HG03460 (cell line): ENCODE measurements at regions not wholly inside any gene's neighbourhood (a gene's known extent, or its start where the extent isn't known, plus 50 kb on each side); places are given as distances from the start of the nearest gene placed in this dataset.
"Not testable (repeated sequence)": the region's sequence is repeated elsewhere in the genome, so short reads cannot be mapped to it uniquely, and the experiment has no call there.

Source experiments
- ATAC-seq: cut with Tn5 transposase; IDR thresholded peaks from one replicate; pipeline ENCODE4 v1.9.1; 2021; ENCODE audit not compliant: unreplicated experiment

- no peak for ATAC-seq
These were observed 557.0 kb upstream of the SGO1 start for GRCh38 chr3:20742903-20743552.

GRCh38 chr3:20741381-20741780 lies 555.4 kb upstream of the SGO1 start:
- no peak for ATAC-seq

GRCh38 chr3:20739814-20740213 lies 553.8 kb upstream of the SGO1 start:
- ATAC-seq: no peak

- no peak for ATAC-seq
These were observed 550.4 kb upstream of the SGO1 start for GRCh38 chr3:20736287-20736852.

GRCh38 chr3:20729185-20729584 lies 543.2 kb upstream of the SGO1 start:
- ATAC-seq: no peak

GRCh38 chr3:20726786-20727185 lies 540.8 kb upstream of the SGO1 start:
- ATAC-seq: no peak

GRCh38 chr3:20724241-20724640 lies 538.2 kb upstream of the SGO1 start:
- ATAC-seq: no peak

- ATAC-seq: not testable (repeated sequence)
These were observed 530.4 kb upstream of the SGO1 start for GRCh38 chr3:20716425-20716824.

GRCh38 chr3:20701641-20702040 lies 515.6 kb upstream of the SGO1 start:
- ATAC-seq: no peak

- ATAC-seq: no peak
These were observed 514.7 kb upstream of the SGO1 start for GRCh38 chr3:20700714-20701113.

- ATAC-seq: no peak
These were observed 512.9 kb upstream of the SGO1 start for GRCh38 chr3:20698896-20699295.

- no peak for ATAC-seq
These were observed 510.6 kb upstream of the SGO1 start for GRCh38 chr3:20696388-20697150.

GRCh38 chr3:20692675-20693074 lies 506.7 kb upstream of the SGO1 start:
- no peak for ATAC-seq

GRCh38 chr3:20683910-20684309 lies 497.9 kb upstream of the SGO1 start:
- ATAC-seq: no peak

GRCh38 chr3:20682573-20682972 lies 496.6 kb upstream of the SGO1 start:
- no peak for ATAC-seq

- ATAC-seq: no peak
These were observed 495.1 kb upstream of the SGO1 start for GRCh38 chr3:20680990-20681628.

- no peak for ATAC-seq
These were observed 487.9 kb upstream of the SGO1 start for GRCh38 chr3:20673866-20674265.

- no peak for ATAC-seq
These were observed 483.7 kb upstream of the SGO1 start for GRCh38 chr3:20669675-20670074.

- ATAC-seq: no peak
These were observed 483.2 kb upstream of the SGO1 start for GRCh38 chr3:20669184-20669583.

- ATAC-seq: no peak
These were observed 482.4 kb upstream of the SGO1 start for GRCh38 chr3:20668411-20668810.

- no peak for ATAC-seq
These were observed 480.1 kb upstream of the SGO1 start for GRCh38 chr3:20666091-20666490.

GRCh38 chr3:20658491-20658890 lies 472.5 kb upstream of the SGO1 start:
- ATAC-seq: no peak
